KMS-11 (cell line): ENCODE measurements at regions not wholly inside any gene's neighbourhood (a gene's known extent, or its start where the extent isn't known, plus 50 kb on each side); places are given as distances from the start of the nearest gene placed in this dataset.

Source experiments
- H2AFZ ChIP-seq: fragments of 200-600 bp; sonication (generic); 2 replicates; pipeline ENCODE4 v1.6.1; 2016; ENCODE audit warnings: antibody characterized with exemption, mixed run types, low read depth
- H3K27ac ChIP-seq: fragments of 200-600 bp; sonication (generic); 2 replicates; pipeline ENCODE4 v1.6.1; 2016; ENCODE audit warnings: mild to moderate bottlenecking, mixed run types
- H3K27me3 ChIP-seq: fragments of 200-600 bp; sonication (generic); 2 replicates; pipeline ENCODE4 v1.6.1; 2017; ENCODE audit warnings: mild to moderate bottlenecking, low read depth, mixed run types, moderate library complexity; ENCODE audit not compliant: insufficient read depth
- H3K36me3 ChIP-seq: fragments of 200-600 bp; sonication (generic); 2 replicates; pipeline ENCODE4 v1.6.1; 2017; ENCODE audit warnings: mild to moderate bottlenecking, mixed run types; ENCODE audit not compliant: insufficient read depth
- H3K4me1 ChIP-seq: fragments of 200-600 bp; sonication (generic); 2 replicates; pipeline ENCODE4 v1.6.1; 2016; ENCODE audit warnings: mild to moderate bottlenecking, low read depth, mixed run types; ENCODE audit not compliant: poor library complexity, severe bottlenecking
- H3K4me2 ChIP-seq: fragments of 200-600 bp; sonication (generic); 2 replicates; pipeline ENCODE4 v1.7.0; 2016; ENCODE audit warnings: mild to moderate bottlenecking, mixed run types
- H3K4me3 ChIP-seq: fragments of 200-600 bp; sonication (generic); IDR thresholded peaks from 2 replicates; pipeline ENCODE4 v1.6.1; 2017; ENCODE audit warnings: low read depth, low read length, mixed read lengths; ENCODE audit not compliant: insufficient read depth
- H3K79me2 ChIP-seq: fragments of 200-600 bp; sonication (generic); 2 replicates; pipeline ENCODE4 v1.6.1; 2016; ENCODE audit warnings: low read depth, mixed run types; ENCODE audit not compliant: insufficient read depth
- H3K9ac ChIP-seq: fragments of 200-600 bp; sonication (generic); 2 replicates; pipeline ENCODE4 v1.6.1; 2016; ENCODE audit warnings: mild to moderate bottlenecking, mixed run types
- H4K20me1 ChIP-seq: fragments of 200-600 bp; sonication (generic); 2 replicates; pipeline ENCODE4 v1.6.1; 2016; ENCODE audit warnings: mild to moderate bottlenecking, mixed run types; ENCODE audit not compliant: insufficient read depth
- CTCF ChIP-seq: fragments of 200-600 bp; sonication (generic); conservative IDR thresholded peaks from 2 replicates; pipeline ENCODE4 v1.6.1; 2017; ENCODE audit warnings: low read depth, mild to moderate bottlenecking, antibody characterized with exemption, low read length, moderate library complexity, mixed read lengths

DNA sequence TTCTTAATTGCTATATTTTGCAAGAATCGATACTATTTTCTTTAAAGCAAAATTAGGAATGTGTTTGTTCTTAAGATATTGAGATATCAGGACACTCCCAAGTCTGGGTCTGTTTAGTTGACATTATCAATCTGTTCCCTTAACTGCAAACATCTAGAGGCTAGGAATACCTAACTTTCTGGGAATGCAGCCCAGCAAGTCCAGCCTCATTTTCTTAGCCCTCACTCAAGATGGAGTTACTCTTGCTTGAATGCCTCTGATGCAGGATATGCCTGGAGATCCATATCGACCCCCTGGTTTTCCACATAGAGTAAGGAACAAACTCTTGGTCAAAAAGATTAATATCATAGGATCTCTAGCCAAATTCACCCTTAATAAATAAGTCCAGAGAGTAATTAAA, 305.3 kb upstream of the COBL start:
- Histone ChIP-seq H3K4me3 (no peak overlapping the region), H4K20me1 (no peaks in the 10 kb centered on the region), H3K79me2 (no peaks in the 10 kb centered on the region), H3K4me2 (no peak overlapping the region), H3K27ac (no peak overlapping the region), H3K36me3 (no peaks in the 10 kb centered on the region), H3K4me1 (no peaks in the 10 kb centered on the region), H3K27me3 (no peaks in the 10 kb centered on the region), H2AFZ (no peak overlapping the region), H3K9ac (no peak overlapping the region)
- no peak for TF ChIP-seq CTCF

DNA sequence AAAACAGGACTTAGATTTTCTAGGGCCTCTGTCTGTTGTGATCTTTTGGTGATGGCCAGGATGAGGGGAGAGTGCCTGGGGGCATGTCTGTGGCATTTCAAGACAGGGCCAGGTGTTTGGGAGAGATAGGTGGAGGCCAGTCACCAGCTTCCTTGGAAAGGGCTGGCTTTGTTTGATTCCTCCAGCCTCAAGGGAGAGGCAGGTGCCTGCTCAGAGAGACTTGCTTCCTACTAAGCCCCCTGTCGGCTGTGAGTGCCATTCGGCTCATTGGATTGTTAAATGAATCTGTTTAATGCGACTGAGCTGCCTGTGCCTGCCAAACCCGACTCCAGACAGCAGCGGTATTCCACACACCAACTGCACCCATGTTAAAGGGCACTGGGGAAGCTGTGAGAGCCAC, 304.1 kb upstream of the COBL start:
- Histone ChIP-seq H3K36me3 (no peaks in the 10 kb centered on the region), H4K20me1 (no peaks in the 10 kb centered on the region), H3K27ac (no peak overlapping the region), H2AFZ (no peak overlapping the region), H3K4me2 (no peak overlapping the region), H3K4me1 (no peaks in the 10 kb centered on the region), H3K9ac (no peak overlapping the region), H3K4me3 (no peak overlapping the region), H3K27me3 (no peaks in the 10 kb centered on the region), H3K79me2 (no peaks in the 10 kb centered on the region)
- no peak for TF ChIP-seq CTCF

DNA sequence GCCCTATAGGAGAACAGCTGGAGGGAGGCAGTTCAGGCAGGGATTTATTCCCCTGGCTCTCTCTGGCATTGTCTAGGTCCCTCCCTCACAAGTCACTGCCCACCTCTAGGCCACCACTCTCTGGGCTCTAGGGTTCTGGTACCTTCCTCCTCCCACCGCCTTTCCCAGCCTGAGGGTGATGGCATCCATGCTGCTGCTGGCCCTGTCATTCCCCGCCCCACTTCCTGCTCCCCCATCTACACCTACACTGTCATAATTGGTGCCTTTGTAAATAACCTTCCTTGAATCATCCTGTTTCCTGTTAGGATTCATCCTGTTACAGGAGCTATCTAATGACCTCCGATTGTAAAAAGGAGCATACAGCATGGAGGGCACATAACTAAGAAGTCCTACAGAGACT, 303.3 kb upstream of the COBL start:
- Histone ChIP-seq H2AFZ (no peak overlapping the region), H3K4me3 (no peak overlapping the region), H4K20me1 (no peaks in the 10 kb centered on the region), H3K27me3 (no peaks in the 10 kb centered on the region), H3K9ac (no peak overlapping the region), H3K4me1 (no peaks in the 10 kb centered on the region), H3K27ac (no peak overlapping the region), H3K79me2 (no peaks in the 10 kb centered on the region), H3K4me2 (no peak overlapping the region), H3K36me3 (no peaks in the 10 kb centered on the region)
- TF ChIP-seq CTCF: no peak

DNA sequence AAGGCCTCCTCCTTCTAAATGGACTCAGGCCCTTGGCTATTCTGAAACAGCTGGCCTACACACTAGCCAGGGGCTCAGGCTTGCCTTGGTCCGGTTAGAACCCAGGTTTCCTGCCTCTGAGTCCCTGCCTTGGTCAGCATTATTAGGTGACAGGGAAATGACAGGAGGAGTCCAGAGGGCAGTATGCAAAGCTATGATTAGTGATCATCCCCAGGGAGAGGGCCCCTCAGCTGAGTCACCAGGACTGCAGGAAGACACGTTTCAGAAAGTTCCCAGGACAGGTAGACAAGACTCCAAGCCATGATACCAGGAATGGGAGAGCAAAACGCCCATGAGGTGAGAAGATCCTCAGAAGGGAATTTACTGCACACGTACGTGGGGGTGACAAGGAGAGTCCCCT, 301.1 kb upstream of the COBL start:
- Histone ChIP-seq H3K27me3 (no peaks in the 10 kb centered on the region), H3K36me3 (no peaks in the 10 kb centered on the region), H2AFZ (no peak overlapping the region), H3K4me1 (no peaks in the 10 kb centered on the region), H3K27ac (no peak overlapping the region), H4K20me1 (no peaks in the 10 kb centered on the region), H3K4me2 (no peak overlapping the region), H3K4me3 (no peak overlapping the region), H3K9ac (no peak overlapping the region), H3K79me2 (no peaks in the 10 kb centered on the region)
- TF ChIP-seq CTCF: no peak

DNA sequence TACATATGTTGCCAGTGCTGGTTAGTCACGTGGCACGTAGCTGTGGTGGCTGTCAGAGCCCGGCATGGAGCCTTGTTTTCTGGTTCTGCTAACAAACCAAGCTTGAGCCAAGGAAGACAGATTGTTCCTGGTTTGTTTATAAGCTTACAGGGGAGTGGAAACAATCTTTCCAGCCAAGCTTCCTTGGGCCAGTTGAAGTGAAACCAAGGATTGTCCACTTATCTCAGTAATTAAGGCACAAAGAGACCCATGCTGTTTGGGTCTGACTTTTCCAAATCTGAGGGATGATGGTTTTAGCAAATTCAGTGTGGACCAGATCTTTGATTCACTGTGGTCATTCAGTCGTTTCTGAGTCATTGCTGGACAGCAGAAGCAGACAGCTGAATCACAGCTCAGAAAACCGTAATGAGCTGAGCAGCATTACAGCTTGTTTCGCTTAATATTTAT, 297.3 kb upstream of the COBL start:
- no peaks in the 10 kb centered on the region for H3K79me2 ChIP-seq
- H3K36me3 ChIP-seq: no peaks in the 10 kb centered on the region
- H3K4me2 ChIP-seq: no peak overlapping the region
- no peaks in the 10 kb centered on the region for H3K4me1 ChIP-seq
- no peak overlapping the region for H3K9ac ChIP-seq
- TF ChIP-seq CTCF: no peak
- no peak overlapping the region for H3K27ac ChIP-seq
- no peak overlapping the region for H2AFZ ChIP-seq
- no peaks in the 10 kb centered on the region for H4K20me1 ChIP-seq
- H3K4me3 ChIP-seq: no peak overlapping the region
- H3K27me3 ChIP-seq: no peaks in the 10 kb centered on the region
